H1 (cell line): ENCODE measurements at regions not wholly inside any gene's neighbourhood (a gene's known extent, or its start where the extent isn't known, plus 50 kb on each side); places are given as distances from the start of the nearest gene placed in this dataset.

Experiments
- HDAC2 ChIP-seq, 2 experiments: fragments of 300-600 bp in 1 of 2; sonication (generic) in 1 of 2; IDR thresholded peaks; 2 replicates each; pipeline ENCODE4 v1.6.1; 2011 to 2012; ENCODE audit warnings: low read depth in 2 of 2, low read length in 2 of 2, mild to moderate bottlenecking in 2 of 2, moderate library complexity in 2 of 2, borderline replicate concordance in 1 of 2, inconsistent platforms in 1 of 2
- KDM1A ChIP-seq: fragments of 200-600, 300-600 bp; sonication (generic); IDR thresholded peaks from 2 replicates; pipeline ENCODE4 v1.7.1; 2016; ENCODE audit warnings: mild to moderate bottlenecking, low read length, borderline replicate concordance
- RFX5 ChIP-seq: IDR thresholded peaks from 2 replicates; pipeline ENCODE4 v1.6.1; 2011; ENCODE audit warnings: low read depth, low read length, improper control_type of control experiment, borderline replicate concordance

- TF ChIP-seq HDAC2 (IDR thresholded peaks at IDR 0.05; ENCODE audit: borderline replicate concordance in 1 of 2, low read depth in 2 of 2, low read length in 2 of 2) (no peak), KDM1A (no peak), RFX5 (no peak)
- TF ChIP-seq, all 59 proteins: peak for 0
Measured at GRCh38 chr4:133641191-133641590, 492.1 kb downstream of the PCDH10 start (continued).
